Glomerular endothelial cell (primary cell): ENCODE measurements at regions not wholly inside any gene's neighbourhood (a gene's known extent, or its start where the extent isn't known, plus 50 kb on each side); places are given as distances from the start of the nearest gene placed in this dataset.

ENCODE experiments used
- DNase-seq: peaks from one replicate; pipeline ENCODE4 v3.0.0-alpha.2; 2011; ENCODE audit warnings: low read depth, low spot score; ENCODE audit errors: extremely low read depth

- no peak for DNase-seq
These were observed 190.4 kb upstream of the ARG1 start for GRCh38 chr6:131382631-131383030.

GRCh38 chr6:131383421-131384411 is 189.3 kb upstream of the ARG1 start:
- no peak for DNase-seq

GRCh38 chr6:131387562-131388447 is 185.2 kb upstream of the ARG1 start:
- no peak for DNase-seq

- no peak for DNase-seq
These were observed 182.7 kb upstream of the ARG1 start for GRCh38 chr6:131390322-131390721.

GRCh38 chr6:131391116-131391515 is 181.9 kb upstream of the ARG1 start:
- DNase-seq: no peak

GRCh38 chr6:131393433-131393832 is 179.6 kb upstream of the ARG1 start:
- no peak for DNase-seq

- DNase-seq: no peak
These were observed 178.1 kb upstream of the ARG1 start for GRCh38 chr6:131394768-131395432.

GRCh38 chr6:131398176-131398575 is 174.8 kb upstream of the ARG1 start:
- no peak for DNase-seq

- no peak for DNase-seq
These were observed 173.6 kb upstream of the ARG1 start for GRCh38 chr6:131399433-131399832.

- DNase-seq: no peak
These were observed 172.8 kb upstream of the ARG1 start for GRCh38 chr6:131400054-131400778.

- DNase-seq: no peak
These were observed 172.1 kb upstream of the ARG1 start for GRCh38 chr6:131400779-131401496.

- no peak for DNase-seq
These were observed 164.2 kb upstream of the ARG1 start for GRCh38 chr6:131408811-131409210.

- no peak for DNase-seq
These were observed 162.2 kb upstream of the ARG1 start for GRCh38 chr6:131410785-131411184.

GRCh38 chr6:131412960-131413830 is 159.8 kb upstream of the ARG1 start:
- DNase-seq: no peak

- DNase-seq: no peak
These were observed 159.2 kb upstream of the ARG1 start for GRCh38 chr6:131413831-131414191.

- DNase-seq: no peak
These were observed 158.1 kb upstream of the ARG1 start for GRCh38 chr6:131414956-131415355.

GRCh38 chr6:131418441-131418840 is 154.6 kb upstream of the ARG1 start:
- no peak for DNase-seq

GRCh38 chr6:131419702-131420101 is 153.3 kb upstream of the ARG1 start:
- DNase-seq: no peak

- no peak for DNase-seq
These were observed 149.0 kb upstream of the ARG1 start for GRCh38 chr6:131424016-131424415.
